HTR-8/SVneo (cell line): ENCODE measurements at regions not wholly inside any gene's neighbourhood (a gene's known extent, or its start where the extent isn't known, plus 50 kb on each side); places are given as distances from the start of the nearest gene placed in this dataset.

Experiments used
- DNase-seq: peaks from one replicate; pipeline ENCODE4 v3.0.0; 2011; ENCODE audit warnings: low spot score, mixed read lengths; ENCODE audit not compliant: insufficient read length
- FAIRE-seq: peaks from 2 replicates; lab custom pipeline; 2011; peaks lifted over from hg19 to GRCh38; lab: Jason Lieb, UNC

GRCh38 chr3:193895409-193895808 lies 240.5 kb upstream of the HES1 start:
- no peak for DNase-seq
- no peak for FAIRE-seq

GRCh38 chr3:193896419-193896818 lies 239.5 kb upstream of the HES1 start:
- no peak for FAIRE-seq
- DNase-seq: no peak

GRCh38 chr3:193897288-193897687 lies 238.7 kb upstream of the HES1 start:
- FAIRE-seq: no peak
- DNase-seq: no peak

DNA sequence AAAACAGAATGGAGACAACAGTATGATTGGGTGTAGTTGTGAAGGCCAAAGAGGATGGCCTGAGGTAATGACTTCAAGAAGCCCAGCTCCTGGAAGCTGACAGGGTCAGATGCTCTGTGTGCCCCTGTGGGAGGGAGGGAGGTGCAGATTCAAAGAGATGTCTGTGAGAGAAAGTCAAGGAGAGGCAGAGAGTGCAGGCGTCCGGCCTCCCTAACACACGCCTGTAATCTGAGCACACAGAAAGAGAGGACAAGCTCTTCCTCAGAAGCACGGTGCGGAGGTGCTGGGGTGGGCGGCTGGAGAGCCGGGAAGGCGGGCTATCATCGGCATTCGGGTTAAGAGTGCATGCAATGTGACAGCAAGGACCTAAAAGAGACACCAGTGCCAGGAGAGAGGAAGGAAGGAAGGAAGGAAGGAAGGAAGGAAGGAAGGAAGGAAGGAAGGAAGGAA lies 238.2 kb upstream of the HES1 start:
- DNase-seq (no peak), FAIRE-seq (no peak)

- FAIRE-seq: no peak
- no peak for DNase-seq
Observed at GRCh38 chr3:193899001-193899400, 236.9 kb upstream of the HES1 start.

DNA sequence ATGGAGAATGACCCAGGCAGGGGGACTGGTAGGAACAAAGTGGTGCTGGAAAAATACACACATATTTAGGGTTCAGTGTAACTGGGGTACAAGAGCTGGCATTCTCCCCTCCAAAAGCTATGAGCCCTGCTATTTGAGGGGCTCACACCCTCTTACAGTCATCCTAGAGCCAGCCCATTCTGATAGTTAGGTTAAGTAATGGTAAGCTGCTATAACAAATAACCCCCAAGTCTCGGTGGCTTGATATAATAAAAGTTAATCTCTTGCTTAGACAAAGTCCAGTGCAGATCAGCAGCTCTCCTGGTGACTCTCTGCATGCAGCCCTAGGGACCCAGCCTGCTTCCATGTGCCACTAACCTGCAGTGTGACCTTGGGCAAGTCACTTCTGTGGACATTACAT lies 234.9 kb upstream of the HES1 start:
- no peak for FAIRE-seq
- DNase-seq: no peak

DNA sequence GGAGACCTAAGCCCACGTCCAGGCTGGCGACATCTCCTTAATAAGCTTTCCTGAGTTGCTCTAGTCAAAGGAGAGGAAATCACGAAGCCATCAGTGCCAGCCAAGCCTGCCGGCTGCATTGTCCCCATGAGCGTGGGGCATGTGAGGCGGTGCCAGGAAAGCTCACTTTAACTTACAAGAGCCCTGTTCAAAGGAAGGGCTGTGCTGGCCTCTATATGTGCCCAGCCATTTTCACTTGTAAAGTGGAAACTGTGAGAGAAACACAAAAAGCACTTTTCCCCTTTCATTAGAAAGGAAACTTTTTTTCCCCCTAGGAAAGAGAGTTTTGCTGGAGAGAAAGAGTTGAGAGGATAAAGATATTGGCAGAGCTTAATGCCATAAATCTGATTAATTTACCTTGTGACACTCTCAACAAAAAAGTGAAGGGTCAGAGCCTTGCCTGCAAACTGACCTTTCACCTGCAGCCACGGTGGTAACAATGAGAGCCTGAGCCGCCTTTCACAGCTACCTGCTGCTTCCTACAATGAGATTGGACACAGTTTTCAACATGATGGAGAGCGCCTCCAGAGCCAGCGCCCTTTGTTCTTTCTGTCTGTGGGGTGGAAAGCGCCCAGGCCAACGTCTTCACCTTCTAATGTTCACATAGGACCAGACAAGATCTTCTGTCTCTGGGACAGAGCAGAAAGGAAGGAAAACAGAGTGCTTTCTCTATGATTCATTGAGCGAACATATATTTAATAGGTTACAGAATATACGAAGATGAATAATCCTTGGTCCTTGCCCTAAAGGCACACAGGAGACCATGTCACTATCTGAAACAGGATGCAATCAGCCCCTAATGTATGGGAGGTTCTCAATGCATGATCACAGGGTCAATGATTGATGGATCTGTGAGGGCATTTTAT lies 233.1 kb upstream of the HES1 start:
- FAIRE-seq: no peak
- no peak for DNase-seq

DNA sequence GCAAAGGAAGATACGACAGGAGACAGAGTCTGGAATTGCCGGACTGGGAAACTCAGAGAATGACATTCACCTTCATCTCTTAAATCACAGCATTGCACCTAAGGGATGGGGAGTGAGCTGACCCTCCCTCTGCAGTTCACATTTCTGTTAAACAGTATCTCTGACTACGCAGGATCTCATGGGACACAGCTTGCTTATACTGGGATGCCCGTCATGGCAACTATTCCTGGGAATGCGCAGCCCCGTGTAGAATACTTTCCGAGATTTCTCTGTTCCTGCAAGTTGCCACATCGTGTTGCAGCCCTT lies 232.5 kb upstream of the HES1 start:
- DNase-seq (no peak), FAIRE-seq (no peak)

GRCh38 chr3:193903966-193904365 lies 232.0 kb upstream of the HES1 start:
- DNase-seq: no peak

GRCh38 chr3:193905541-193906396 lies 230.2 kb upstream of the HES1 start:
- FAIRE-seq: no peak
- DNase-seq: no peak

More at GRCh38 chr3:193903966-193904365, 232.0 kb upstream of the HES1 start:
- no peak for FAIRE-seq

DNA sequence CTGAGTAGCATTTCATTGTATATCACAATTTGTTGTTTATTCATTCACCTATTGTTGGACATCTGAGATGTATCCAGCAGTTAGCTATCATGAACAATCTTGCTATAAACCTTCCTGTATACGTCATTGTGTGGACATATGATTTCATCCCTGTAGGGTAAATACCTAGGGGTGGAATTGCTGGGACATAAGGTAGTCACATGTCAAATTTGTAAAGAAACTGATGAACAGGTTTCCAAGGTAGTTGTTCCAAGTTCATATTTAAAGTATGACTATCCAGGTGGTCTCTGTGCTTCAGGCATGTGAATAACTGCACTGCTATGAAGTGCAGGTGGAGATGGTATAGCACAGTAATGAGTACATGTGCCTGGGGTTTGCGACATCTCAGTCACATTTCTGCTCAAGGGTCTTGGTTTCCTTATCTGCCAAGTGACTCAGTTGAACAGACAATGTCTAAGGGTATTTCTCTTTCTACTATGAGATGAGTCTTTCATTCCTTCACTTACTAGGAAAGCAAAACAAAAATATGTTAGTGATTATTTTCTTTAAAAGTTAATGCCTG lies 229.0 kb upstream of the HES1 start:
- FAIRE-seq (no peak), DNase-seq (no peak)

- FAIRE-seq: no peak
- DNase-seq: no peak
Observed at GRCh38 chr3:193908181-193908744, 227.7 kb upstream of the HES1 start.

- DNase-seq (no peak), FAIRE-seq (no peak)
Observed at GRCh38 chr3:193909387-193909786, 226.6 kb upstream of the HES1 start.

DNA sequence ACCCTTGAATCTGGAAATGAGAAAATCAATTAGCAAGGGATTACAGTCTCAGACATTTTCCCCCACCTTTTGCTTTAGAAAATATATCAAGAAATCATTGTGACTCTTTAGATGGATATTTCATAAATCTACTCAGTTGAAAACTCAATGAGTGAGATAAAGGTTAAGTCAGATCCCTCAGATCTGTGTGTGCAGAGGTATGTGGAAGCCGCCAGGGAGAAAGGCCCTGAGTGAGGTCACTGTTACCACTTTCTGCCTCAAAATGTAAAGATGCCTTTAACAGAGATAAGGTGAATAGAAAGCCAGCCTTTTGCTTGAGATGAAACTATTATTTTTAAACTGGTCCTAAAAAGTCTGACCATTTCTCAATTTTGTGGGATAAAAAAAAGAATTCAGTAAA lies 225.6 kb upstream of the HES1 start:
- FAIRE-seq (no peak), DNase-seq (no peak)

GRCh38 chr3:193910886-193911738 lies 224.8 kb upstream of the HES1 start:
- no peak for FAIRE-seq
- DNase-seq: no peak

- FAIRE-seq: no peak
- DNase-seq: no peak
Observed at GRCh38 chr3:193911784-193912340, 224.1 kb upstream of the HES1 start.

DNA sequence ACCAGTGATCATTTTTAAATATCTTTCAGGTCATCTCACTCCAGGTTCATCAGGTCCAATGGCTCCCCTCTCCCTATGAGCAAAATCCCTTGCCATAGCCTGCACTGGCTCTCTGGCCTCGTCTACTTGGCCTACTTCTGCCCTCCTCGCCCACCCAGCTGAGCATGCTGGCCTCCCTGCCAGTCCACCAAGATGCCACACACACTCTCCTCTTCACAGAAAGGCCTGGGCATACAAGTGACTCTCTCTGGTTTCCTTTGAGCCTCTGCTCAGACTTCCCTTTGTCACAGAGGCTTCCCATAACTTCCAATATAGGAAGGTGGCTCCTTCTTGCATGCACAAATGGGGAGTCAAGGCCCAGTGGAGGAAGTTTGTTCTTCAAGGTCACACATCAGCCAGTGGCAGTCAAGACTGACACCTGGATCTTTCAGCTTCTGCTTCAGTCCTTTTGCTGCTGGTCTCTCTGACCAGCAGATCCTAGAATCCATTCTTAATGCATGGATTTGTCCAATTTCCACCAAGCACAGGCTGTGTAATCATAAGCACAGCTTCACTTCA lies 223.2 kb upstream of the HES1 start:
- no peak for DNase-seq
- FAIRE-seq: no peak

GRCh38 chr3:193914602-193915001 lies 221.3 kb upstream of the HES1 start:
- DNase-seq (no peak), FAIRE-seq (no peak)

GRCh38 chr3:193915099-193915498 lies 220.8 kb upstream of the HES1 start:
- DNase-seq: no peak
- no peak for FAIRE-seq
